IMR-90 (cell line): ENCODE measurements at regions not wholly inside any gene's neighbourhood (a gene's known extent, or its start where the extent isn't known, plus 50 kb on each side); places are given as distances from the start of the nearest gene placed in this dataset.

Source experiments
- BHLHE40 ChIP-seq: fragments of 150-350 bp; IDR thresholded peaks from 2 replicates; pipeline ENCODE4 v1.6.1; 2016; ENCODE audit warnings: mild to moderate bottlenecking, low read depth, low read length
- FOS ChIP-seq: fragments of 150-350 bp; IDR thresholded peaks from 2 replicates; pipeline ENCODE4 v1.6.1; 2016; ENCODE audit warnings: low read depth, low read length
- MAFK ChIP-seq: IDR thresholded peaks from 2 replicates; pipeline ENCODE4 v1.6.1; 2012; ENCODE audit warnings: low read depth, low read length, improper control_type of control experiment
- MXI1 ChIP-seq: IDR thresholded peaks from 2 replicates; pipeline ENCODE4 v1.6.1; 2012; ENCODE audit warnings: low read depth, mild to moderate bottlenecking, low read length, moderate library complexity, borderline replicate concordance
- NFE2L2 ChIP-seq: fragments of 150-350 bp; IDR thresholded peaks from 2 replicates; pipeline ENCODE4 v1.6.1; 2016; ENCODE audit warnings: low read depth, mild to moderate bottlenecking, low read length
- POLR2A ChIP-seq: IDR thresholded peaks from 2 replicates; pipeline ENCODE4 v1.6.1; 2012; ENCODE audit warnings: mild to moderate bottlenecking, low read depth, low read length
- RAD21 ChIP-seq: IDR thresholded peaks from 2 replicates; pipeline ENCODE4 v1.6.1; 2012; ENCODE audit warnings: low read length, improper control_type of control experiment
- RCOR1 ChIP-seq: IDR thresholded peaks from 2 replicates; pipeline ENCODE4 v1.6.1; 2012; ENCODE audit warnings: mild to moderate bottlenecking, low read length, improper control_type of control experiment; ENCODE audit not compliant: insufficient replicate concordance
- RFX5 ChIP-seq: IDR thresholded peaks from 2 replicates; pipeline ENCODE4 v1.8.0; 2012; ENCODE audit warnings: low read depth, mild to moderate bottlenecking, low read length, moderate library complexity
- SMC3 ChIP-seq: fragments of 150-350 bp; IDR thresholded peaks from 2 replicates; pipeline ENCODE4 v1.6.1; 2016; ENCODE audit warnings: low read depth, mild to moderate bottlenecking, antibody characterized with exemption, low read length, moderate library complexity
- TF ChIP-seq, protein P1 (sequence below): conservative IDR thresholded peaks from 2 replicates; pipeline ENCODE4 v1.5.1; 2012; ENCODE audit warnings: mild to moderate bottlenecking, low read depth, low read length, improper control_type of control experiment
- TF ChIP-seq, protein P2 (sequence below): fragments of 150-350 bp; IDR thresholded peaks from 2 replicates; pipeline ENCODE4 v1.6.1; 2017; ENCODE audit warnings: mild to moderate bottlenecking, antibody characterized with exemption, low read length, low read depth

DNA sequence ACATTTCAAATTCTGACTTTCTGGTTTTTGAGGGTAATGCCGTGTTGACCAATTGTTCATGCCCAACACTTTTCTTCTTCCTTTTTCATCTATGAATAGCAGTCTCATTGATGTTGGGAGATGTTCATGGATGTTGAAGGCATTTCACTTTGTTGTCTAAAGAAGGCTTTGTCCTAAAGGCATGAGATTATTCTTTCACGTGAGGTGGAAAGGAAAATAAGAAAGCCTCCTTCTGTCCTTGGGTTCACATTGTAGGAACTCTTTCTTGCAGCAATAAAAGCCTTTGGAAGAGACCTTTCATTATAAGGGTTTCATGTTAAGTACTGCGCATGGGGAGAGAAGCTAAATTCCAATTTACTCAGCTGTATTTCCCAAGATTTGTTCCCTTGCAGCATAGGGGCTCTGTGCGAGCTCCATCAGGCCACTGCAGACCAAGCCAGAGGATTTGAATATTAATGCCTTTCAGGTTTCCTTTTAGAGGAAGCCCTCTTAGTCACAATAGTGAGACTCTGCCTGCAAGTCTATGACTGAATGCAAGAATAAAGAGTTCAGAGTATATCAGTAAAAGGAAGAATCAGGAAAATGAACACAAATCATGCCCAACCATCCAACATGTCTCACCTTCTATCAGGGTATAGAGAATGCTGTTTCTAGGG is 274.6 kb downstream of the TMEM38B start:
- TF ChIP-seq, protein P1, sequence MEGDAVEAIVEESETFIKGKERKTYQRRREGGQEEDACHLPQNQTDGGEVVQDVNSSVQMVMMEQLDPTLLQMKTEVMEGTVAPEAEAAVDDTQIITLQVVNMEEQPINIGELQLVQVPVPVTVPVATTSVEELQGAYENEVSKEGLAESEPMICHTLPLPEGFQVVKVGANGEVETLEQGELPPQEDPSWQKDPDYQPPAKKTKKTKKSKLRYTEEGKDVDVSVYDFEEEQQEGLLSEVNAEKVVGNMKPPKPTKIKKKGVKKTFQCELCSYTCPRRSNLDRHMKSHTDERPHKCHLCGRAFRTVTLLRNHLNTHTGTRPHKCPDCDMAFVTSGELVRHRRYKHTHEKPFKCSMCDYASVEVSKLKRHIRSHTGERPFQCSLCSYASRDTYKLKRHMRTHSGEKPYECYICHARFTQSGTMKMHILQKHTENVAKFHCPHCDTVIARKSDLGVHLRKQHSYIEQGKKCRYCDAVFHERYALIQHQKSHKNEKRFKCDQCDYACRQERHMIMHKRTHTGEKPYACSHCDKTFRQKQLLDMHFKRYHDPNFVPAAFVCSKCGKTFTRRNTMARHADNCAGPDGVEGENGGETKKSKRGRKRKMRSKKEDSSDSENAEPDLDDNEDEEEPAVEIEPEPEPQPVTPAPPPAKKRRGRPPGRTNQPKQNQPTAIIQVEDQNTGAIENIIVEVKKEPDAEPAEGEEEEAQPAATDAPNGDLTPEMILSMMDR, result no peak
- TF ChIP-seq RCOR1 (no peak), POLR2A (no peak), FOS (no peak), BHLHE40 (no peak), NFE2L2 (no peak), RAD21 (no peak), MAFK (no peak), SMC3 (no peak), MXI1 (no peak), RFX5 (no peak)
- TF ChIP-seq, protein P2, sequence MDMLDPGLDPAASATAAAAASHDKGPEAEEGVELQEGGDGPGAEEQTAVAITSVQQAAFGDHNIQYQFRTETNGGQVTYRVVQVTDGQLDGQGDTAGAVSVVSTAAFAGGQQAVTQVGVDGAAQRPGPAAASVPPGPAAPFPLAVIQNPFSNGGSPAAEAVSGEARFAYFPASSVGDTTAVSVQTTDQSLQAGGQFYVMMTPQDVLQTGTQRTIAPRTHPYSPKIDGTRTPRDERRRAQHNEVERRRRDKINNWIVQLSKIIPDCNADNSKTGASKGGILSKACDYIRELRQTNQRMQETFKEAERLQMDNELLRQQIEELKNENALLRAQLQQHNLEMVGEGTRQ, result no peak
